OCI-LY1 (cell line): ENCODE measurements at regions not wholly inside any gene's neighbourhood (a gene's known extent, or its start where the extent isn't known, plus 50 kb on each side); places are given as distances from the start of the nearest gene placed in this dataset.

Experiments used
- H2AFZ ChIP-seq: fragments of 200-600 bp; sonication (generic), shearing (Covaris generic); 2 replicates; pipeline ENCODE4 v1.6.0; 2014; ENCODE audit warnings: antibody characterized with exemption, mild to moderate bottlenecking, low read length
- H3F3A ChIP-seq: fragments of 200-600 bp; sonication (generic), shearing (Covaris generic); 2 replicates; pipeline ENCODE4 v1.6.0; 2014; ENCODE audit warnings: mild to moderate bottlenecking, antibody characterized with exemption, low read length, moderate library complexity; ENCODE audit not compliant: insufficient read depth
- H3K27ac ChIP-seq: fragments of 200-600 bp; sonication (generic); 2 replicates; pipeline ENCODE4 v1.5.1; 2014; ENCODE audit warnings: low read length, mixed run types, mild to moderate bottlenecking, low read depth; ENCODE audit not compliant: poor library complexity, severe bottlenecking
- H3K27me3 ChIP-seq: fragments of 200-600 bp; sonication (generic); 2 replicates; pipeline ENCODE4 v1.6.0; 2014; ENCODE audit warnings: antibody characterized with exemption, mild to moderate bottlenecking, low read length, moderate library complexity; ENCODE audit not compliant: insufficient read depth
- H3K36me3 ChIP-seq: fragments of 200-600 bp; sonication (generic); 2 replicates; pipeline ENCODE4 v1.6.1; 2014; ENCODE audit warnings: mild to moderate bottlenecking, antibody characterized with exemption, low read length, moderate library complexity, mixed read lengths; ENCODE audit not compliant: insufficient read depth
- H3K4me1 ChIP-seq: fragments of 200-600 bp; sonication (generic); 2 replicates; pipeline ENCODE4 v1.5.1; 2014; ENCODE audit warnings: mild to moderate bottlenecking, low read length, moderate library complexity; ENCODE audit not compliant: insufficient read depth, severe bottlenecking
- H3K4me2 ChIP-seq: fragments of 200-600 bp; sonication (generic), shearing (Covaris generic); 2 replicates; pipeline ENCODE4 v1.6.1; 2014; ENCODE audit warnings: low read length
- H3K4me3 ChIP-seq: fragments of 200-600 bp; sonication (generic); 2 replicates; pipeline ENCODE4 v1.5.1; 2014; ENCODE audit warnings: low read length, low read depth, mild to moderate bottlenecking, mixed read lengths; ENCODE audit not compliant: poor library complexity, severe bottlenecking
- H3K79me2 ChIP-seq: fragments of 200-600 bp; shearing (Covaris generic); 2 replicates; pipeline ENCODE4 v1.6.1; 2016; ENCODE audit warnings: mixed run types, low read length, mixed read lengths; ENCODE audit not compliant: insufficient read depth
- H3K9ac ChIP-seq: fragments of 200-600 bp; sonication (generic), shearing (Covaris generic); 2 replicates; pipeline ENCODE4 v1.6.1; 2014; ENCODE audit warnings: mild to moderate bottlenecking, low read length, mixed read lengths
- H3K9me2 ChIP-seq: fragments of 200-600 bp; sonication (generic), shearing (Covaris generic); 2 replicates; pipeline ENCODE4 v1.6.1; 2014; ENCODE audit warnings: low read depth, mild to moderate bottlenecking, low read length, mixed read lengths
- H3K9me3 ChIP-seq: fragments of 200-600 bp; shearing (Covaris generic); 2 replicates; pipeline ENCODE4 v1.6.1; 2014; ENCODE audit warnings: low read length, mixed read lengths
- H4K20me1 ChIP-seq: fragments of 200-600 bp; sonication (generic), shearing (Covaris generic); 2 replicates; pipeline ENCODE4 v1.6.0; 2016; ENCODE audit warnings: mild to moderate bottlenecking, low read length; ENCODE audit not compliant: insufficient read depth
- EZH2 ChIP-seq: fragments of 200-600 bp; sonication (generic), shearing (Covaris generic); IDR thresholded peaks from 2 replicates; pipeline ENCODE4 v1.8.0; 2017; ENCODE audit warnings: borderline replicate concordance, mixed run types, mild to moderate bottlenecking, antibody characterized with exemption, low read length, moderate library complexity, mixed read lengths
- TF ChIP-seq, protein P1 (sequence below): fragments of 200-600 bp; sonication (generic), shearing (Covaris generic); IDR thresholded peaks from 2 replicates; pipeline ENCODE4 v1.5.1; 2017; ENCODE audit warnings: mild to moderate bottlenecking, antibody characterized with exemption, low read length, moderate library complexity, mixed read lengths

- H3K27me3 ChIP-seq = no peaks in the 10 kb centered on the region
- no peaks in the 10 kb centered on the region for H3K79me2 ChIP-seq
- H3K4me3 ChIP-seq = no peak overlapping the region
- H3K27ac ChIP-seq = no peak overlapping the region
- no peak overlapping the region for H2AFZ ChIP-seq
- no peaks in the 10 kb centered on the region for H4K20me1 ChIP-seq
- no peaks in the 10 kb centered on the region for H3F3A ChIP-seq
- no peak overlapping the region for H3K9ac ChIP-seq
- H3K9me3 ChIP-seq = no peaks in the 10 kb centered on the region
- TF ChIP-seq, protein P1, sequence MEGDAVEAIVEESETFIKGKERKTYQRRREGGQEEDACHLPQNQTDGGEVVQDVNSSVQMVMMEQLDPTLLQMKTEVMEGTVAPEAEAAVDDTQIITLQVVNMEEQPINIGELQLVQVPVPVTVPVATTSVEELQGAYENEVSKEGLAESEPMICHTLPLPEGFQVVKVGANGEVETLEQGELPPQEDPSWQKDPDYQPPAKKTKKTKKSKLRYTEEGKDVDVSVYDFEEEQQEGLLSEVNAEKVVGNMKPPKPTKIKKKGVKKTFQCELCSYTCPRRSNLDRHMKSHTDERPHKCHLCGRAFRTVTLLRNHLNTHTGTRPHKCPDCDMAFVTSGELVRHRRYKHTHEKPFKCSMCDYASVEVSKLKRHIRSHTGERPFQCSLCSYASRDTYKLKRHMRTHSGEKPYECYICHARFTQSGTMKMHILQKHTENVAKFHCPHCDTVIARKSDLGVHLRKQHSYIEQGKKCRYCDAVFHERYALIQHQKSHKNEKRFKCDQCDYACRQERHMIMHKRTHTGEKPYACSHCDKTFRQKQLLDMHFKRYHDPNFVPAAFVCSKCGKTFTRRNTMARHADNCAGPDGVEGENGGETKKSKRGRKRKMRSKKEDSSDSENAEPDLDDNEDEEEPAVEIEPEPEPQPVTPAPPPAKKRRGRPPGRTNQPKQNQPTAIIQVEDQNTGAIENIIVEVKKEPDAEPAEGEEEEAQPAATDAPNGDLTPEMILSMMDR = no peak
- no peak for TF ChIP-seq EZH2
- no peaks in the 10 kb centered on the region for H3K4me1 ChIP-seq
- H3K36me3 ChIP-seq = no peaks in the 10 kb centered on the region
- H3K9me2 ChIP-seq = no peaks in the 10 kb centered on the region
- no peak overlapping the region for H3K4me2 ChIP-seq
Observed at GRCh38 chr4:177595386-177595785, 153.1 kb upstream of the AGA start.

- Histone ChIP-seq H4K20me1 (no peaks in the 10 kb centered on the region), H3F3A (no peaks in the 10 kb centered on the region), H3K27me3 (no peaks in the 10 kb centered on the region), H2AFZ (no peak overlapping the region), H3K9me2 (no peaks in the 10 kb centered on the region), H3K4me1 (no peaks in the 10 kb centered on the region), H3K4me2 (no peak overlapping the region), H3K9me3 (no peaks in the 10 kb centered on the region), H3K79me2 (no peaks in the 10 kb centered on the region), H3K36me3 (no peaks in the 10 kb centered on the region), H3K4me3 (no peak overlapping the region), H3K27ac (no peak overlapping the region), H3K9ac (no peak overlapping the region)
- TF ChIP-seq, protein P1 = no peak
- TF ChIP-seq EZH2 = no peak
Observed at GRCh38 chr4:177596035-177596434, 153.8 kb upstream of the AGA start.

- H3K27me3 ChIP-seq = no peaks in the 10 kb centered on the region
- H2AFZ ChIP-seq = no peak overlapping the region
- no peaks in the 10 kb centered on the region for H3K36me3 ChIP-seq
- no peaks in the 10 kb centered on the region for H3K9me2 ChIP-seq
- H3K9me3 ChIP-seq = no peaks in the 10 kb centered on the region
- TF ChIP-seq, protein P1 = no peak
- no peak for TF ChIP-seq EZH2
- no peaks in the 10 kb centered on the region for H3F3A ChIP-seq
- H3K9ac ChIP-seq = no peak overlapping the region
- H3K4me3 ChIP-seq = no peak overlapping the region
- no peak overlapping the region for H3K27ac ChIP-seq
- H3K4me1 ChIP-seq = no peaks in the 10 kb centered on the region
- H3K4me2 ChIP-seq = no peak overlapping the region
- H3K79me2 ChIP-seq = no peaks in the 10 kb centered on the region
- H4K20me1 ChIP-seq = no peaks in the 10 kb centered on the region
Observed at GRCh38 chr4:177596991-177597390, 154.8 kb upstream of the AGA start.
